Activated T-cell treated with anti-CD3 and anti-CD28 coated beads, Interleukin-2, amount 50 U/mL, for 72 hours (primary cell): ENCODE measurements at regions not wholly inside any gene's neighbourhood (a gene's known extent, or its start where the extent isn't known, plus 50 kb on each side); places are given as distances from the start of the nearest gene placed in this dataset.
"Not testable (repeated sequence)": the region's sequence is repeated elsewhere in the genome, so short reads cannot be mapped to it uniquely, and the experiment has no call there.

Experiments used
- ATAC-seq, 2 donors: fragments of 150-1000 bp; cut with Tn5 transposase; replicated peaks in 1 of 2; 2 replicates each; pipeline ENCODE4 v1.10.0; 2021; ENCODE audit warnings: moderate library complexity in 2 of 2, mild to moderate bottlenecking in 1 of 2
- DNase-seq, 2 donors: peaks; one replicate each; pipeline ENCODE4 v3.0.0; 2021 to 2022; ENCODE audit warnings: mixed read lengths in 1 of 2
- H3K27ac Mint-ChIP-seq: one replicate; pipeline ENCODE4 v1.8.0; 2022; ENCODE audit warnings: mild to moderate bottlenecking, moderate library complexity, mixed read lengths
- H3K27me3 Mint-ChIP-seq: one replicate; pipeline ENCODE4 v1.8.0; 2022; ENCODE audit warnings: low read depth, mixed read lengths
- H3K36me3 Mint-ChIP-seq, 2 donors: one replicate each; pipeline ENCODE4 v1.8.0; 2022; ENCODE audit warnings: mixed read lengths in 2 of 2, mild to moderate bottlenecking in 1 of 2; ENCODE audit not compliant: insufficient read depth in 2 of 2
- H3K4me1 Mint-ChIP-seq: one replicate; pipeline ENCODE4 v1.8.0; 2022; ENCODE audit warnings: low read depth, mixed read lengths
- H3K4me3 Mint-ChIP-seq, 2 donors: one replicate each; pipeline ENCODE4 v1.8.0; 2022; ENCODE audit warnings: mild to moderate bottlenecking in 2 of 2, mixed read lengths in 2 of 2, moderate library complexity in 2 of 2
- H3K9me3 Mint-ChIP-seq, 2 donors: one replicate each; pipeline ENCODE4 v1.8.0; 2022; ENCODE audit warnings: mixed read lengths in 2 of 2

DNA sequence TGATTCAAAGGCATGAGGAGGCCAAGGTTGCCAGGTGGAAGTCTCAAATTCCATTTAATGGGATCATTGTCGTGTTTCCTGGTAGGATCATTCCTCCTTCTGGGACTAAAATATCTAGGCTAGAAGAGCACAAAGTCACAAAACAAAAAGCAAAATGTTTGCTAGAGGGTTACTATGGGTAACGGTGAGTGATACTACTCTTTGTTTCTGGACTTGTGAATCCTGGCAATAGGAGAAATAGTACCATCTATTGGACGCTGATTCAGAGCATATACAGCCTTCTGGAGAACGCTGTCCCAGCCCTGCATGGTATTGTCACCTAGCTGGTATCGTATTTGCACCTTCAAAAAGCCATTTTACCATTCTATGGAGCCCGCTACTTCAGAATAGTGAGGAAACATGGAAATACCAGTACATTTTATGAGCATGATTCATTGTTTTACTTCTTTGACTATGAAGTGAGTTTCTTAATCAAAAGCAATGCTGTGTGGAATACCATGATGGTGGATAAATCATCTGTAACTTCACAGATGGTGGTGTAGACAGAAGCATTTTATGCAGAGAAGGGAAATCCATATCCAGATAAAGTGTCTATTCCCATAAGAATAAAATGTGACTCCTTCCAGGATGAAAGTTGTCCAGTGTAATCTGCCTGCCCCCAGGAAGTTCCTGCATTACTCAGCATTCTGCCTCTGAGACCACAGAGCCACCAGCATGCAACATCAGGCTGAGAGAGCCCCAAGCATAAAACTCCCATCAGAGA is 361.0 kb downstream of the ETV1 start:
- DNase-seq (no peak), ATAC-seq (no peak)
- Mint-ChIP-seq H3K9me3 (peaks cover 1 to 3% of the 10 kb centered on the region in 2 donors), H3K4me1 (no peaks in the 10 kb centered on the region), H3K27ac (no peak overlapping the region), H3K4me3 (no peak overlapping the region), H3K27me3 (no peaks in the 10 kb centered on the region), H3K36me3 (no peaks in the 10 kb centered on the region)

DNA sequence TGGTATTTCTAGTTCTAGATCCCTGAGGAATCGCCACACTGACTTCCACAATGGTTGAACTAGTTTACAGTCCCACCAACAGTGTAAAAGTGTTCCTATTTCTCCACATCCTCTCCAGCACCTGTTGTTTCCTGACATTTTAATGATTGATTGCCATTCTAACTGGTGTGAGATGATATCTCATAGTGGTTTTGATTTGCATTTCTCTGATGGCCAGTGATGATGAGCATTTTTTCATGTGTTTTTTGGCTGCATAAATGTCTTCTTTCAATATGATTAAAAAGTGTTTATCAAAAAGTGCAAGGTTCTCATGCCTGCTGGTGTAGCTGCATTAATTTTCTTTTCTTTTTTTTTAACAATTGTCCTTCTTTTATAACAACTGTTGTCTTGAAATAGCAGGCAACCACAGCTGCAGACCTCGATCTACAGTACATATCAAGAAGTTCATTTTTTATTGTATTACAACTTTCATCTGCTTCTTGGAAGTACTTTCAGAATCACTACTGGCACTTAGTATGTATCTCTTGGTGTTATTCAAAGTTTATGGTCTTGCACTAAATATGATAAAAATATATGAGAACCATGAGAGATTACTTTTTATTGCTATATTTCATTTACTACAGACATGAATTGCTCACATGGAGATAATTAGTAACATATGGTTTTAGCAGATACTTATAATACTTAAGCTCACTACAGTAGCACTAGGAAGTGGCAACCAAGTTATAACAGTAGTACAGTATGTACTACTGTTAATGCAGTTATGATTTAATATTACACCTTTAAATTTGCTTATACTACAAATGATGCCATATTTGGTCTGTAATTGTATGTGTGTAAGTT is 358.0 kb downstream of the ETV1 start:
- not testable (repeated sequence) for H3K9me3 Mint-ChIP-seq, H3K27ac Mint-ChIP-seq, H3K27me3 Mint-ChIP-seq, H3K4me1 Mint-ChIP-seq, DNase-seq, H3K4me3 Mint-ChIP-seq, ATAC-seq, H3K36me3 Mint-ChIP-seq

DNA sequence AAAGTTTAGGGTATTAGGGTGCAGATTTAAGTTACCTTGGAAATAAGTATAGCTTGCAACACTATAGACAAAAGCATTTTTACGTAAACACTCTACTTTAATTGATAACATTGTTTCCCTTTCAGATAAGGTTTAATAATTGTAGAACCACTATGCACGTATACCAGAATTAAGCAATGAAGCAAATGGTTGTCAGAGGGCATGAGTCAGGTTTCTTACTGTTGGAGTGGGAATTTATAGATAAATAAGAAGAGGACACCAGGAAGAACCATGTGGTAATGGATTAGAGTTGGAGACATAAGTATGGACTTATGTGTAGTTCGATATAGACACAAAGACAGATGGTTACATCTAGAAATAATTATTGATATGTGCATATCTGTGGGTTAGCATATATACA is 355.6 kb downstream of the ETV1 start:
- no peak overlapping the region for H3K4me3 Mint-ChIP-seq
- H3K4me1 Mint-ChIP-seq = no peaks in the 10 kb centered on the region

DNA sequence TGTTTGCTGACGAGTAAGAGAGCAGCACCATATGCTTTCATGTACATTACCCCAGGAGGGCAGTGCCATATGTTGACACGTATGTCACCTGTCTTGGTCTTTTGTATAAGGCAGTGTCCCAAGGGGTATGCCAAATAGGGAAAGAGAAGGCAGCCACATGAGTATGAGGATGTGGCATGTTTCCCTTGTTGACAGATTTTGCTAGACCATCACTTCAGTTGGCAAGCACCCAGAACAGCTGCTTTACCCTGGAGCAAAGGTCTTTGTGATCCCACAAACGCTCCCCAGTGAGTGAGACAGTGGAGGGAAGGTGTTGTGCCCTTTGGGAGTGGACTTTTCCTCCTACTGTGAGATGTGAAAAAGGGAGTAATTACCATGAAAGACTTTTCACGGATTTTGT is 350.1 kb downstream of the ETV1 start:
- Mint-ChIP-seq H3K36me3 (no peaks in the 10 kb centered on the region), H3K4me3 (no peak overlapping the region), H3K4me1 (no peaks in the 10 kb centered on the region), H3K9me3 (peaks cover 2 to 7% of the 10 kb centered on the region in 2 donors), H3K27ac (no peak overlapping the region), H3K27me3 (no peaks in the 10 kb centered on the region)
- DNase-seq = no peak
- ATAC-seq = no peak

More for the DNA sequence above, 355.6 kb downstream of the ETV1 start:
- no peaks in the 10 kb centered on the region for H3K36me3 Mint-ChIP-seq
- H3K27me3 Mint-ChIP-seq = no peaks in the 10 kb centered on the region
- DNase-seq (no peak), ATAC-seq (no peak)
- H3K27ac Mint-ChIP-seq = no peak overlapping the region
- H3K9me3 Mint-ChIP-seq = peaks cover 2 to 4% of the 10 kb centered on the region in 2 donors

DNA sequence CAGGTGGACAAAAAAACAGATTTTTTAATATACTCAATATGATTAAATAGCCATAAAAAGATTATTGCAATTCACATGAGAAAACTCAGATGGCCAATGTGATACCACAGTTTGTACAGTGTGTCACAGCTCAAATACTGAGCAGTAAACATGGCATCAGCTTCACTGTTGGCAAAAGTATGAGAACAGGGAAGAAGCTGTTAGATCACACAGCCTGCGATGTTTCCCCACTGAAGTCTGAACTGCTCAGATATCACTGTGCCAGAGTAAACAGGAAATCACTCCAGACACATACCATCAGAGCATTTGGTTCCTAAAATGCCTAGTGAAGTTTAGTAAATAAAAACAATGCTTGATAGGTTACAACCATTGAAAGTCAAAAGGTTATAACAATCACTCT is 347.8 kb downstream of the ETV1 start:
- no peaks in the 10 kb centered on the region for H3K36me3 Mint-ChIP-seq
- H3K9me3 Mint-ChIP-seq = peaks cover 0 to 4% of the 10 kb centered on the region in 2 donors
- no peaks in the 10 kb centered on the region for H3K27me3 Mint-ChIP-seq
- no peaks in the 10 kb centered on the region for H3K4me1 Mint-ChIP-seq
- DNase-seq (no peak), ATAC-seq (no peak)
- no peak overlapping the region for H3K4me3 Mint-ChIP-seq
- H3K27ac Mint-ChIP-seq = no peak overlapping the region

DNA sequence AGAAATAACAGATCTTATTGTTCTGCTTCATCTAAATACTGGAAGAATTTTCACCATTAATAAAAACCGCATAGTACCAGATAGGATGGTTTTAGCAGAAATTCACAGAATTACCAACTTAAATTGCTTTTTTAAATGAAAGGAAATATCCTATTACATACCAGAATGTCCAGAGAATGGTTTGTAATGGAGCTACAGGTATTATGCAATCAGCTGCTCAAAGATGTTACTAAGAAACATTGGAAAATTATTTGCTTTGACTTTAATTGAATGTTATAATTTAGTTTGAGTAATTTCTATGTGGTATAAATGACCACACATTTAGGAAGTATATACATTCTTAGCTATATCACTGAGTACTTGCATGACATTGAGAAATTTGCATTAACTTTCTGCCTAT is 338.3 kb downstream of the ETV1 start:
- DNase-seq (no peak), ATAC-seq (no peak)
- H3K27ac Mint-ChIP-seq = no peak overlapping the region
- H3K9me3 Mint-ChIP-seq = peaks cover 0 to 2% of the 10 kb centered on the region in 2 donors
- H3K36me3 Mint-ChIP-seq = peaks cover 0 to 3% of the 10 kb centered on the region in 2 donors
- H3K27me3 Mint-ChIP-seq = no peaks in the 10 kb centered on the region
- H3K4me1 Mint-ChIP-seq = no peaks in the 10 kb centered on the region
- no peak overlapping the region for H3K4me3 Mint-ChIP-seq

DNA sequence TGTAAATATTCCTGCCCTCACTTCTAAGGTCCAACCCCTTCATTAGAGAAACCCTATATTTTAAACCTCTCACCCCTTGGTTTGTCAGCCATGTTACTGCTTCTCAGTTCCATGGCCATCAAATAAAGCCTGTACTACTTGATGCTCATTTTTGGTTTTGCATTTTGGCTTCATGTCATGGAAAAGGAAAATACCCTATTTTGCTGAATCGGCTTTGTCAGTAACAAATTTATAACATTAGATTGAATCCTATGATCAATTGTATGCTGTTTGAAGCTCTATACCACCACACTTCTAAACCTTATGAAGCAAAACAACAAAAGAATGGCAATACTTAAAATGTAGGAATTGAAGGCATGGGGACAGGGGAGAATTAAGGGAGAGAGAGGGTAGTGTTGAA is 333.1 kb downstream of the ETV1 start:
- Mint-ChIP-seq H3K9me3 (peaks cover 5 to 6% of the 10 kb centered on the region in 2 donors), H3K27me3 (no peaks in the 10 kb centered on the region), H3K36me3 (peaks cover 0 to 2% of the 10 kb centered on the region in 2 donors), H3K4me3 (no peak overlapping the region), H3K27ac (no peak overlapping the region), H3K4me1 (no peaks in the 10 kb centered on the region)
- DNase-seq (no peak), ATAC-seq (no peak)

DNA sequence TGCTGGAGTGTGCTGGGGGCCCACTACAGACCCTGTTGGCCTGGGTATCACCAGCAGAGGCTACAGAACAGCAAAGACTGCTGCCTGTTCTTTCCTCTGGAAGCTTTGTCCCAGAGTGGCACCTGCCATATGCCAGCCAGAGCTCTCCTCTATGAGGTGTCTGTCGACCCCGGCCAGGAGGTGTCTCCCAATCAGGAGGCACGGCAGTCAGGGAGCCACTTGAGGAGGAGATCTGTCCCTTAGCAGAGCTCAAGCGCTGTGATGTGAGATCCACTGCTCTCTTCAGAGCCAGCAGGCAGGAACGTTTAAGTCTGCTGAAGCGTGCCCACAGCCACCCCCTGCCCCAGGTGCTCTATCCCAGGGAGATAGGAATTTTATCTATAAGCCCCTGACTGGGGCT is 316.2 kb downstream of the ETV1 start:
- no peak overlapping the region for H3K4me3 Mint-ChIP-seq
- H3K4me1 Mint-ChIP-seq = no peaks in the 10 kb centered on the region
- no peak for DNase-seq
- no peaks in the 10 kb centered on the region for H3K27me3 Mint-ChIP-seq
- no peak for ATAC-seq
- no peaks in the 10 kb centered on the region for H3K36me3 Mint-ChIP-seq
- H3K27ac Mint-ChIP-seq = no peak overlapping the region
- peaks cover 6 to 8% of the 10 kb centered on the region in 2 donors for H3K9me3 Mint-ChIP-seq

DNA sequence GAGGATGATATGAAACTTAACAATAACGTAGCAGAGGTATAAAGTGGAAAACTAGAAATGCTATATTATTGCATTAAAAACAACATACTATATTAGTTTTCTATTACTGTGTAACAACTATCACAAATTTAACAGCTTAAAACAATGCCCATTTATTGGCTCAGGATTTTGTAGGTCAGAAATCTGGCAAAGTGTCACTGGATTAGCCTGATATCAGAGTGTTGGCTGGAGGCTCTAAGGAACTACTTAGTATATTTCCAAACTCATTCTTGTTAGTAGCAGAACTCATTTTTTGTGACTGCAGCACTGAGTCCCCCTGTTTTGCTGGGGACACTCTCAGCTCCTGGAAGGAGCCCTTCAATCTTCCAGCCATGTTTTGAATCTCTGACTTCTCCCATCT is 306.8 kb downstream of the ETV1 start:
- Mint-ChIP-seq H3K36me3 (no peaks in the 10 kb centered on the region), H3K27ac (no peak overlapping the region), H3K4me3 (no peak overlapping the region), H3K4me1 (no peaks in the 10 kb centered on the region), H3K27me3 (no peaks in the 10 kb centered on the region), H3K9me3 (peaks cover 0 to 3% of the 10 kb centered on the region in 2 donors)
- ATAC-seq (no peak), DNase-seq (no peak)

DNA sequence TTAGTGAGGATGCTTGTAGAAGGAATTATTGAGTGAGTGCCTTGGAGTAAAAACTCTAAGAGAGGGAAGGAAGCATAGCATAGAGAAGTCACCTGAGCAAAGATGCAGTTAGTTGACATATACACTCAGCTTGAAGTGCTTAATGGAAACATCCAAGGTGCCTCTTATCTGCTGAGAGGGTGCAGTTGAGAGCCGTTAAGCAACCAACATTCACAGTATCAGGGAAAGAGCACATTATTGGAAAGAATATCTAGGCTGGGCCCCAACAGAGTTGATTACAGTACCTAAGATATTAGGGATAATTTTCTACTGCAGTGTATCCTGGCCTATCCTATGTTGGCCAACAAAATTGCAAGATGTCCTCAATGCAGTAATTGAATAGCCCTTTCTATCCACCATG is 302.0 kb downstream of the ETV1 start:
- H3K36me3 Mint-ChIP-seq = no peaks in the 10 kb centered on the region
- DNase-seq (no peak), ATAC-seq (no peak)
- H3K27me3 Mint-ChIP-seq = no peaks in the 10 kb centered on the region
- H3K9me3 Mint-ChIP-seq = no peaks in the 10 kb centered on the region
- H3K4me1 Mint-ChIP-seq = no peaks in the 10 kb centered on the region
- no peak overlapping the region for H3K27ac Mint-ChIP-seq
- no peak overlapping the region for H3K4me3 Mint-ChIP-seq

DNA sequence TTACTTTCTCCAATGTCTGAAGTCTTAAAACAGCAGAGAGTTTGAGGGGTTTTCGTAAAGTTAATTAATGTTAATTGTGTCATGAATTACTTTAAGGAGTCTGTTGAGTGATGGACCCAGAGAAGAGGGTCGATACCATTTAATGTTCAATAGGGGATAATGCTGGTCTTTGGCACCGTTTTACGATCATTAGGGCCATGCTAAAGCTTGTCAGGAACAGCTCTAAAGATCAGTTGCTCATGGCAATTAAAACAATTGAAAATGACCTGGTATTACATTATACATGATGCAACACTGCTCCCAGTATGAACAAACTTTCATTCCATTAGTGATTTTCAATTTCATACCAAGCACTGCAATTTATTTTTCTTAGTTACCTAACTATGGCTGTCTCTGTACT is 296.9 kb downstream of the ETV1 start:
- no peak for ATAC-seq
- Mint-ChIP-seq H3K9me3 (peaks cover 0 to 3% of the 10 kb centered on the region in 2 donors), H3K4me1 (no peaks in the 10 kb centered on the region)

DNA sequence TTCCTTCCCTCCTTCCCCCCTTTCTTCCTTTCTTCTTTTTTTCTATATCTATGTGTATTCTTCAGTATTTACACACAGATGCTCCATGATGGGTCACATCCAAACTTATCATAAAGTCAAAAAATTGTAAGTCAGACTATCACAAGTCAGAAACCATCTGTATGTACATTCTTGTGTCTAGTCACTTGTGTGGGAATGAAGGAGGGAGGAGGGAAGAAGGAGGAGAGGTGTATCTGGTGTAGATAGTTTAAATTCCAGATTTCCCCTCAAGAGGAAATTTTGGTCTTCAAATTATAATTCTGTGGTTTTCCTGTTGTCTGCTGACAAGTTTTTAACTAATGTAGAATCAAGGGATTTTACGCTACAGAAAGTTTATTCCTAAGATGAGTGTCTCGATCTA is 287.2 kb downstream of the ETV1 start:
- Mint-ChIP-seq H3K27me3 (no peaks in the 10 kb centered on the region), H3K4me1 (no peaks in the 10 kb centered on the region), H3K4me3 (no peak overlapping the region), H3K9me3 (peaks cover 0 to 1% of the 10 kb centered on the region in 2 donors), H3K27ac (no peak overlapping the region), H3K36me3 (peaks cover 0 to 2% of the 10 kb centered on the region in 2 donors)
- no peak for ATAC-seq
- no peak for DNase-seq

More for the DNA sequence above, 296.9 kb downstream of the ETV1 start:
- no peak for DNase-seq
- Mint-ChIP-seq H3K27ac (no peak overlapping the region), H3K36me3 (no peaks in the 10 kb centered on the region), H3K4me3 (no peak overlapping the region), H3K27me3 (no peaks in the 10 kb centered on the region)

DNA sequence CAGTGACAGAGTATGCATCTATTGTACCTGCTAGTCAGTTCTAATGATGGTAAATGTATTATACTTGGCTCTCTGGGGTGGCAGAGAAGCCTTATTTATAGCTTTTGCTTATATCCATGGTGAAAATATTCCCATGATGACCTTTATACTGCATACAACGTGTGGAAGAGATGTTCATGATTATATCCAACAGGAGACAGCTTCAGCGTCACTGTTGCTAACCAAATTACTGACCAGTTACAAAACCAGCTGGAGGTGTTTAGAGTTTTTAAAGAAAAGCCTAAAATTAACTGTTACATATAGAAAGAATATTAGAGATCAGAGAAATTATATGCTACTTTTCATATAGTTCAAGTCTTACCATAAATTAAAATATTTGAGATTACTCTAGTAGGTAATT is 280.8 kb downstream of the ETV1 start:
- H3K9me3 Mint-ChIP-seq = peaks cover 1 to 3% of the 10 kb centered on the region in 2 donors
- H3K4me3 Mint-ChIP-seq = no peak overlapping the region
- no peaks in the 10 kb centered on the region for H3K36me3 Mint-ChIP-seq
- DNase-seq (no peak), ATAC-seq (no peak)
- H3K27me3 Mint-ChIP-seq = no peaks in the 10 kb centered on the region
- no peak overlapping the region for H3K27ac Mint-ChIP-seq
- H3K4me1 Mint-ChIP-seq = no peaks in the 10 kb centered on the region
